ENCODE measurements at regions not wholly inside any gene's neighbourhood (a gene's known extent, or its start where the extent isn't known, plus 50 kb on each side); places are given as distances from the start of the nearest gene placed in this dataset.

DNA sequence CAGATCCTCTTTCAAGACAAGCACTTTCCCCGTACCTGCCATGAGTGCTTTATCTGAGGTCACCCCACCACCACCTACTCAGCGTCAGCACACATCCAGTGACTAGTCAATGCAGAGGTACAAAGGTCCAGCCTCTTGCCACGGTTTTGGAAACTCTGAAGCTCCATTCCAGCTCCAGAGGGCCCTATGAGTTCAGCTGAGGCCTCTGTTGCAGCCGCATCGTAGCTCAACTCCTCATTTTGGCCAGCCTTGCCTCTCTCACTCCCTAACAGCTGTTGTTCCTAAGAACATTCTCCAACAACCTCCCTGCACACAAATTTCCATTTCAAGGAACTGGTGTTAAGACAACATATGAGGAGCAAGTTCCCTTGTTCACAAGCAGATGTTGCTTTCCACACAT lies 405.1 kb upstream of the PROK2 start:
- TF ChIP-seq, protein P1, sequence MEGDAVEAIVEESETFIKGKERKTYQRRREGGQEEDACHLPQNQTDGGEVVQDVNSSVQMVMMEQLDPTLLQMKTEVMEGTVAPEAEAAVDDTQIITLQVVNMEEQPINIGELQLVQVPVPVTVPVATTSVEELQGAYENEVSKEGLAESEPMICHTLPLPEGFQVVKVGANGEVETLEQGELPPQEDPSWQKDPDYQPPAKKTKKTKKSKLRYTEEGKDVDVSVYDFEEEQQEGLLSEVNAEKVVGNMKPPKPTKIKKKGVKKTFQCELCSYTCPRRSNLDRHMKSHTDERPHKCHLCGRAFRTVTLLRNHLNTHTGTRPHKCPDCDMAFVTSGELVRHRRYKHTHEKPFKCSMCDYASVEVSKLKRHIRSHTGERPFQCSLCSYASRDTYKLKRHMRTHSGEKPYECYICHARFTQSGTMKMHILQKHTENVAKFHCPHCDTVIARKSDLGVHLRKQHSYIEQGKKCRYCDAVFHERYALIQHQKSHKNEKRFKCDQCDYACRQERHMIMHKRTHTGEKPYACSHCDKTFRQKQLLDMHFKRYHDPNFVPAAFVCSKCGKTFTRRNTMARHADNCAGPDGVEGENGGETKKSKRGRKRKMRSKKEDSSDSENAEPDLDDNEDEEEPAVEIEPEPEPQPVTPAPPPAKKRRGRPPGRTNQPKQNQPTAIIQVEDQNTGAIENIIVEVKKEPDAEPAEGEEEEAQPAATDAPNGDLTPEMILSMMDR (IDR thresholded peaks at IDR 0.05) = no peak
- TF ChIP-seq POLR2A (IDR thresholded peaks at IDR 0.05) (no peak), POLR2AphosphoS5 (IDR thresholded peaks at IDR 0.05) (no peak), EP300 (IDR thresholded peaks at IDR 0.05) (no peak)
